ENCODE measurements at regions not wholly inside any gene's neighbourhood (a gene's known extent, or its start where the extent isn't known, plus 50 kb on each side); places are given as distances from the start of the nearest gene placed in this dataset.

DNA sequence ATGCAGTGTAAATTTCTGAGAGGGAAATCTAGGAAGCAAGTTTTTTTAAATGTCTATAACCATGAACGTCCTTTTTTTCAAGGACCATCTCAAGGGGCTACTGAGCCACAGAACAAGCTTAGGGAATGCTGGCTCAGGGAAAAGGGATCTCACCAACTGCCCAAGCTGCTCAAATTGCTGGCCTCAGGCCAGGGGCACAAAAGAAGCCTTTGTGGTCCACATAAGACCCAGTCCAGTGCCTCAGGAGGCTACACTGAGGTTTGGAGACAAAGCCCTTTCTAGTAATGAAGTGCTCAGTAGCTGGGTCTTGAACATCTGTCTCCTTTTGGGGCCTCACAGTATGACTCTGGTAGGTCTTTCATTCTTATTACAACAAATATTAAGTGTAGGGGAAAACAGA, 305.5 kb downstream of the RAB28 start:
- H3K36me3 ChIP-seq (ENCODE audit: control insufficient read depth, insufficient read depth, low read length) = no peaks in the 10 kb centered on the region
- H3K79me2 ChIP-seq = no peaks in the 10 kb centered on the region
- H3K4me1 ChIP-seq = no peaks in the 10 kb centered on the region
- TF ChIP-seq, protein P1, sequence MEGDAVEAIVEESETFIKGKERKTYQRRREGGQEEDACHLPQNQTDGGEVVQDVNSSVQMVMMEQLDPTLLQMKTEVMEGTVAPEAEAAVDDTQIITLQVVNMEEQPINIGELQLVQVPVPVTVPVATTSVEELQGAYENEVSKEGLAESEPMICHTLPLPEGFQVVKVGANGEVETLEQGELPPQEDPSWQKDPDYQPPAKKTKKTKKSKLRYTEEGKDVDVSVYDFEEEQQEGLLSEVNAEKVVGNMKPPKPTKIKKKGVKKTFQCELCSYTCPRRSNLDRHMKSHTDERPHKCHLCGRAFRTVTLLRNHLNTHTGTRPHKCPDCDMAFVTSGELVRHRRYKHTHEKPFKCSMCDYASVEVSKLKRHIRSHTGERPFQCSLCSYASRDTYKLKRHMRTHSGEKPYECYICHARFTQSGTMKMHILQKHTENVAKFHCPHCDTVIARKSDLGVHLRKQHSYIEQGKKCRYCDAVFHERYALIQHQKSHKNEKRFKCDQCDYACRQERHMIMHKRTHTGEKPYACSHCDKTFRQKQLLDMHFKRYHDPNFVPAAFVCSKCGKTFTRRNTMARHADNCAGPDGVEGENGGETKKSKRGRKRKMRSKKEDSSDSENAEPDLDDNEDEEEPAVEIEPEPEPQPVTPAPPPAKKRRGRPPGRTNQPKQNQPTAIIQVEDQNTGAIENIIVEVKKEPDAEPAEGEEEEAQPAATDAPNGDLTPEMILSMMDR (IDR thresholded peaks at IDR 0.05) = no peak
- H3K27ac ChIP-seq = no peak overlapping the region
- no peak overlapping the region for H3K4me3 ChIP-seq (ENCODE audit: low read depth, low read length)
- no peak overlapping the region for H3K9ac ChIP-seq
- H3K27me3 ChIP-seq (ENCODE audit: control insufficient read depth, insufficient read depth, low read length) = no peaks in the 10 kb centered on the region
- no peak overlapping the region for H2AFZ ChIP-seq
- no peak overlapping the region for H3K4me2 ChIP-seq (ENCODE audit: low read length)
- H3K9me3 ChIP-seq (ENCODE audit: control insufficient read depth, low read length) = no peaks in the 10 kb centered on the region

DNA sequence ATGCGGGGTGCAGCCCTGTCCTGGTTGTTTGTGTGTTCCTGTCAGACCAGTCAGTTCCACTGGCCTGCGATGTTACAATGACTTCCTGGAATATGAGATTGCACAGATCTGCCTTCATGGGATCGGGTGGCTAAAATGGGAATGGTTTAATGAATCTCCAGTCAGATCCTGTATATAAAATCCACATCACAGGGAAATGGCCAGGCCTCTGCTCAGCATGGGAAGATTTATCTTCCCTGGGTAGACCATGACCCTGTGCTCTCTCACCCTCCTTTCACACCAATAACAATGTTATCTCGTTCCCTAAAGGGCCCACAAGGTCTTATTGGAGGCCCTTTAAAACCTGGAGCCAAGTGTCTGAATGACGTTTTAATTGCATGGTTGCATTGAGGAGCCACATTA, 307.4 kb downstream of the RAB28 start:
- TF ChIP-seq, protein P1 (IDR thresholded peaks at IDR 0.05) = no peak
- no peaks in the 10 kb centered on the region for H3K36me3 ChIP-seq (ENCODE audit: control insufficient read depth, insufficient read depth, low read length)
- no peaks in the 10 kb centered on the region for H3K4me1 ChIP-seq
- H3K79me2 ChIP-seq = no peaks in the 10 kb centered on the region
- H3K27me3 ChIP-seq (ENCODE audit: control insufficient read depth, insufficient read depth, low read length) = no peaks in the 10 kb centered on the region
- H3K4me2 ChIP-seq (ENCODE audit: low read length) = no peak overlapping the region
- H3K4me3 ChIP-seq (ENCODE audit: low read depth, low read length) = no peak overlapping the region
- no peak overlapping the region for H3K9ac ChIP-seq
- no peaks in the 10 kb centered on the region for H3K9me3 ChIP-seq (ENCODE audit: control insufficient read depth, low read length)
- no peak overlapping the region for H2AFZ ChIP-seq
- no peak overlapping the region for H3K27ac ChIP-seq

DNA sequence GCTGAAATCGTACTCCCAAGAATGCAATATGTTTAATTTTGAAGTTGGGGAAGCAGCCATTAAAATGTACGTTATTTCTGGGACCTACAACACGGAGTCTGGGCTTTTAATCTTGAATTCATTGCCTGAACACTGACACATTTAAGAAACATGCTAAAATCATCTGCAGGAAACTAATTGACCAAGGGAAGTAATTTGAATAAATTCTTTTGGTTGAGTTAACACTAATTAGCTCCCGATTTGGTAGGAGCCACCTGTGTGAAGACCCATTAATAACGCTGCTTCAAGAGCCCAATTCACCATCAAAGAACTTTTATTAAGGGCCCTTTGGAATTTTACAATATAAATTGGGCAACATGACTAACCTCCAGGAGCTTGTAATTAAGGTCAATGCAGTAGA, 309.2 kb downstream of the RAB28 start:
- Histone ChIP-seq H3K27ac (no peak overlapping the region), H2AFZ (no peak overlapping the region)

DNA sequence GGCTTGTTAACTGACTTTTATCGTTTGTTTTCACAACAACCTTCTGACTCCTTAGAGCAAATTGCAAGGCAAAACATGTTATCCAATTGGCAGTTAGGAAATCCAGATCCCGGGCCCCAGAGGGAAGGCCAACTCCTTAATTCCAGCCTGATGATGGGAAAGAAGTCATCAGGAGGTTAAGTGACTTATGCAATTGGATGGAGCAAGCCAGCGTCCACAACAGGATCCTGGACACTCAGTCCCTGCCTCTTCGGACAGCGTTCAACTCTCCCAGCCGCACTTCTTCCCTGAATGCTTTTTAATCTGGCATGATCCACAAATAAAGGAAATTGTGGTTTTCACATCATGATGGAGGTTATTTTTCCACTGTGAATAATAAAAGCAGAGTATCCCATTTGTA, 310.1 kb downstream of the RAB28 start:
- TF ChIP-seq, protein P1 (IDR thresholded peaks at IDR 0.05) = no peak
- no peaks in the 10 kb centered on the region for H3K4me1 ChIP-seq

More for the DNA sequence above, 309.2 kb downstream of the RAB28 start:
- Histone ChIP-seq H3K9ac (no peak overlapping the region), H3K9me3 (ENCODE audit: control insufficient read depth, low read length) (no peaks in the 10 kb centered on the region), H3K27me3 (ENCODE audit: control insufficient read depth, insufficient read depth, low read length) (no peaks in the 10 kb centered on the region), H3K4me1 (no peaks in the 10 kb centered on the region), H3K4me2 (ENCODE audit: low read length) (no peak overlapping the region), H3K4me3 (ENCODE audit: low read depth, low read length) (no peak overlapping the region), H3K79me2 (no peaks in the 10 kb centered on the region), H3K36me3 (ENCODE audit: control insufficient read depth, insufficient read depth, low read length) (no peaks in the 10 kb centered on the region)
- TF ChIP-seq, protein P1 (IDR thresholded peaks at IDR 0.05) = no peak

DNA sequence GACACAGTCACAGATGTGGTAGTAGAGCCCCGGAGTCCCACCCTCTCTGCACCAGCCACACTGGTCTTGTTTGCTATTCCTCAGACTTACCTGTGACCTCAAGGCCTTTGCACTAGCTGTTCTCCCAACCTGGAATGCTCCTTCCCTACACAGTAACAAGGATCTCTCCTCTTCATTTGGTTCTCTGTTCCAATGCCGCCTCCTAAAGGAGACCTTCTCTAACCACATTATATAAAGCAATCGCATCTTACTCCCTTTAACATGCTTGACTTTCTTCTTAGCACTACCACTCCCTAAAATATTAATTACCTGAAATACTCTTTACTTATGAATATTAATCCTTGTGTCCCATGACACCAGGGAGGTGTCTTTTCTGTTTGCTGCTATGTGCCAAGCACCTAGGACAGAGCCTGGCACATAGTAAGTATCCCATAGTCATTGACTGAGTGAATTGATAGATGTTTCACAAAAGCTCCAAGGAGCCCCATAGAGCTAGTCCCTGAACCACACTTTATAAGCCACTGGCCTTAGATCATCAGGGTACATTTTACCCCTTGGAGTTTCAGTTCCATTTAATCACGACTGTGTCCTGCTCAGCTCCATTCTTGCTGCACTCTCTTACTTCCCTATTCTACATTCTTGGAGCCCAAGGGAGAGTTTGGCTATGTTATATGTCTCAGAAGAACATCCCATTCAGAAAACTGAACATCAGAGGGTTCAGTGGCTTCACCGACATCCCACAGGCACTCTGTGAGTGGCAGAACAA, 312.7 kb downstream of the RAB28 start:
- H3K36me3 ChIP-seq (ENCODE audit: control insufficient read depth, insufficient read depth, low read length) = no peaks in the 10 kb centered on the region
- H3K4me2 ChIP-seq (ENCODE audit: low read length) = no peak overlapping the region
- no peaks in the 10 kb centered on the region for H3K4me1 ChIP-seq
- no peaks in the 10 kb centered on the region for H3K79me2 ChIP-seq
- no peak overlapping the region for H3K4me3 ChIP-seq (ENCODE audit: low read depth, low read length)
- TF ChIP-seq, protein P1 (IDR thresholded peaks at IDR 0.05) = no peak
- no peak overlapping the region for H3K9ac ChIP-seq
- no peak overlapping the region for H2AFZ ChIP-seq
- no peaks in the 10 kb centered on the region for H3K27me3 ChIP-seq (ENCODE audit: control insufficient read depth, insufficient read depth, low read length)
- H3K27ac ChIP-seq = no peak overlapping the region
- H3K9me3 ChIP-seq (ENCODE audit: control insufficient read depth, low read length) = no peaks in the 10 kb centered on the region

More for the DNA sequence above, 310.1 kb downstream of the RAB28 start:
- no peak overlapping the region for H3K9ac ChIP-seq
- H3K79me2 ChIP-seq = no peaks in the 10 kb centered on the region
- H2AFZ ChIP-seq = no peak overlapping the region
- H3K36me3 ChIP-seq (ENCODE audit: control insufficient read depth, insufficient read depth, low read length) = no peaks in the 10 kb centered on the region
- no peaks in the 10 kb centered on the region for H3K27me3 ChIP-seq (ENCODE audit: control insufficient read depth, insufficient read depth, low read length)
- H3K4me3 ChIP-seq (ENCODE audit: low read depth, low read length) = no peak overlapping the region
- H3K4me2 ChIP-seq (ENCODE audit: low read length) = no peak overlapping the region
- no peaks in the 10 kb centered on the region for H3K9me3 ChIP-seq (ENCODE audit: control insufficient read depth, low read length)
- no peak overlapping the region for H3K27ac ChIP-seq
